Upper lobe of left lung (tissue), 6 donors: ENCODE measurements at regions not wholly inside any gene's neighbourhood (a gene's known extent, or its start where the extent isn't known, plus 50 kb on each side); places are given as distances from the start of the nearest gene placed in this dataset.

Experiments
- ATAC-seq, 2 donors: fragments of 200-7000 bp; cut with Tn5 transposase; one replicate each; pipeline ENCODE4 v1.9.1; 2022; ENCODE audit warnings: mild to moderate bottlenecking in 2 of 2, moderate library complexity in 2 of 2; ENCODE audit not compliant: low FRiP score in 2 of 2
- DNase-seq, 2 donors: peaks; one replicate each; pipeline ENCODE4 v3.0.0-alpha.2; 2019 to 2020
- H3K27ac ChIP-seq, 4 donors: fragments of 200-600 bp; sonication (generic); one replicate each; pipeline ENCODE4 v1.5.1; 2016 to 2019
- H3K27me3 ChIP-seq, 4 donors: fragments of 200-600 bp; sonication (generic); one replicate each; pipeline ENCODE4 v1.5.1; 2017 to 2019
- H3K36me3 ChIP-seq, 4 donors: fragments of 200-600 bp; sonication (generic); one replicate each; pipeline ENCODE4 v1.5.1; 2016 to 2019
- H3K4me1 ChIP-seq, 4 donors: fragments of 200-600 bp; sonication (generic); one replicate each; pipeline ENCODE4 v1.5.1; 2018 to 2019
- H3K4me3 ChIP-seq, 4 donors: fragments of 200-600 bp; sonication (generic); one replicate each; pipeline ENCODE4 v1.5.1; 2017 to 2019; ENCODE audit warnings: mild to moderate bottlenecking in 2 of 4, moderate library complexity in 1 of 4
- H3K9me3 ChIP-seq, 4 donors: fragments of 200-600 bp; sonication (generic); one replicate each; pipeline ENCODE4 v1.5.1; 2018 to 2019
- EP300 ChIP-seq, 4 donors: sonication (generic); formaldehyde crosslinking; IDR thresholded peaks; one replicate each; pipeline ENCODE4 v1.5.1; 2017; ENCODE audit warnings: antibody characterized with exemption in 4 of 4, control low read depth in 2 of 4
- POLR2A ChIP-seq, 4 donors: fragments of 450-650 bp; IDR thresholded peaks; one replicate each; pipeline ENCODE4 v1.5.1; 2016 to 2017; ENCODE audit warnings: antibody characterized with exemption in 4 of 4, mild to moderate bottlenecking in 2 of 4
- POLR2AphosphoS5 ChIP-seq, 2 donors: sonication (generic); formaldehyde crosslinking; IDR thresholded peaks; one replicate each; pipeline ENCODE4 v1.5.1; 2017; ENCODE audit warnings: antibody characterized with exemption in 2 of 2
- WGBS, 2 donors: methylation state at CpG; one replicate each; pipeline ENCODE4 v1.1.5; 2017 to 2018; 5-methylcytosine and 5-hydroxymethylcytosine counted together
- TF ChIP-seq, protein P1 (sequence below), 6 experiments: fragments of 450-650 bp in 4 of 6; fragments of 200-600 bp in 2 of 6; sonication (generic) in 2 of 6; IDR thresholded peaks; one replicate each; pipeline ENCODE4 v1.5.1; 2016 to 2019; ENCODE audit warnings: antibody characterized with exemption in 6 of 6
- donor health status: DM: no; HTN: no; CAD: no; lungs with moderate emphysema.
- donor health status: DM: no; HTN: yes; CAD: no; lungs with severe emphysema.

DNA sequence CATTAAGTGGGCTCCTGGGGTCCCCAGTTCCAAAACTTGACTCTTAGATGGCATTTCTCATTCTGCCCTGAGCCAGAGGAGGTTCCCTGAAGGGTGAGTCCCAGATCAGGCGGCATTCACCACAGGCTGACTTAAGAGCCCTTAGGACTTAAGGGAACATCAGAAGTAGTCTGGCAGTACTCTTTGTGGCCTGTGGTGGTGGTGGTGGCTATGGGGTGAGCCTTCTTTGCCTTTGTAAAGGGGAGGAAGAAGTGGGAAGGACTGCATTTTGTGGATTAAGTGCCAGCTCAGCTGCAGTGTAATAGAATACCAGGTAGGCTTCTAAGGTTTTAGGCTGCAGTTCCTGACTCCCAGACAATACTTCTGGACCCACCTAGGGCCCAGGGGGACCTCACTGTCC, 186.5 kb upstream of the KCTD3 start:
- peaks cover 0 to 12% (median 0%) of the 10 kb centered on the region in 4 donors for H3K9me3 ChIP-seq
- no peak overlapping the region for H3K27ac ChIP-seq
- TF ChIP-seq POLR2AphosphoS5 (IDR thresholded peaks at IDR 0.05) (no peak), EP300 (IDR thresholded peaks at IDR 0.05) (no peak), POLR2A (IDR thresholded peaks at IDR 0.05) (no peak)
- TF ChIP-seq, protein P1, sequence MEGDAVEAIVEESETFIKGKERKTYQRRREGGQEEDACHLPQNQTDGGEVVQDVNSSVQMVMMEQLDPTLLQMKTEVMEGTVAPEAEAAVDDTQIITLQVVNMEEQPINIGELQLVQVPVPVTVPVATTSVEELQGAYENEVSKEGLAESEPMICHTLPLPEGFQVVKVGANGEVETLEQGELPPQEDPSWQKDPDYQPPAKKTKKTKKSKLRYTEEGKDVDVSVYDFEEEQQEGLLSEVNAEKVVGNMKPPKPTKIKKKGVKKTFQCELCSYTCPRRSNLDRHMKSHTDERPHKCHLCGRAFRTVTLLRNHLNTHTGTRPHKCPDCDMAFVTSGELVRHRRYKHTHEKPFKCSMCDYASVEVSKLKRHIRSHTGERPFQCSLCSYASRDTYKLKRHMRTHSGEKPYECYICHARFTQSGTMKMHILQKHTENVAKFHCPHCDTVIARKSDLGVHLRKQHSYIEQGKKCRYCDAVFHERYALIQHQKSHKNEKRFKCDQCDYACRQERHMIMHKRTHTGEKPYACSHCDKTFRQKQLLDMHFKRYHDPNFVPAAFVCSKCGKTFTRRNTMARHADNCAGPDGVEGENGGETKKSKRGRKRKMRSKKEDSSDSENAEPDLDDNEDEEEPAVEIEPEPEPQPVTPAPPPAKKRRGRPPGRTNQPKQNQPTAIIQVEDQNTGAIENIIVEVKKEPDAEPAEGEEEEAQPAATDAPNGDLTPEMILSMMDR (IDR thresholded peaks at IDR 0.05), result no peak
- H3K36me3 ChIP-seq, result no peaks in the 10 kb centered on the region
- WGBS, 2 donors, result 95 to 100% methylated on average over 1 of the region's 1 CpG
- DNase-seq, result no peak
- no peaks in the 10 kb centered on the region for H3K4me1 ChIP-seq
- H3K27me3 ChIP-seq, result no peaks in the 10 kb centered on the region
- peak in 1 of 2 donors; percentile 15 for ATAC-seq
- H3K4me3 ChIP-seq, result no peak overlapping the region

DNA sequence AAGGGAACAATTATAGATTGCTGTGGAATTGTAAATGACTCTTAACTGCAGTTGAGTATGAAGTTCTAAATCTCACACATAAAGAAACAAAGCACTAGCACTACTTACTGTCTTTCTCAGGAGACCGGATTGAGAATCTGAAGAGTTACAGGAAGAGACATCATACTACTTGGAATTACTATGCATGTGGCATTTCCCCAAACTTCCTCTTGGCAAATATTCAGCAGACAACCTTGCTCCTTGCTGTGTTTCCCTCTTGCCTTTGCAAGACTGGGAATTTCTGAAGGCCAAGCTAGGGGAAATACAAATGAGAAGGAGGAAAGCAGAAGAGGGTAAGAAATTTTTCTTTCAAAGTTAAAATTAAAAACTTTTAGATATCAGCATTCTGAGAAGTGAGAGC, 173.6 kb upstream of the KCTD3 start:
- H3K9me3 ChIP-seq, result no peaks in the 10 kb centered on the region
- H3K4me1 ChIP-seq, result peaks cover 0 to under 1% (median 0%) of the 10 kb centered on the region in 4 donors
- no peaks in the 10 kb centered on the region for H3K36me3 ChIP-seq
- ATAC-seq (no peak), DNase-seq (no peak)
- no peaks in the 10 kb centered on the region for H3K27me3 ChIP-seq
- no peak overlapping the region for H3K27ac ChIP-seq
- H3K4me3 ChIP-seq, result no peak overlapping the region
- 36 to 50% methylated on average over 1 of the region's 1 CpG for WGBS, 2 donors
- no peak for TF ChIP-seq EP300 (IDR thresholded peaks at IDR 0.05)
- TF ChIP-seq, protein P1 (IDR thresholded peaks at IDR 0.05), result no peak
- TF ChIP-seq POLR2AphosphoS5 (IDR thresholded peaks at IDR 0.05), result no peak
- TF ChIP-seq POLR2A (IDR thresholded peaks at IDR 0.05), result no peak

DNA sequence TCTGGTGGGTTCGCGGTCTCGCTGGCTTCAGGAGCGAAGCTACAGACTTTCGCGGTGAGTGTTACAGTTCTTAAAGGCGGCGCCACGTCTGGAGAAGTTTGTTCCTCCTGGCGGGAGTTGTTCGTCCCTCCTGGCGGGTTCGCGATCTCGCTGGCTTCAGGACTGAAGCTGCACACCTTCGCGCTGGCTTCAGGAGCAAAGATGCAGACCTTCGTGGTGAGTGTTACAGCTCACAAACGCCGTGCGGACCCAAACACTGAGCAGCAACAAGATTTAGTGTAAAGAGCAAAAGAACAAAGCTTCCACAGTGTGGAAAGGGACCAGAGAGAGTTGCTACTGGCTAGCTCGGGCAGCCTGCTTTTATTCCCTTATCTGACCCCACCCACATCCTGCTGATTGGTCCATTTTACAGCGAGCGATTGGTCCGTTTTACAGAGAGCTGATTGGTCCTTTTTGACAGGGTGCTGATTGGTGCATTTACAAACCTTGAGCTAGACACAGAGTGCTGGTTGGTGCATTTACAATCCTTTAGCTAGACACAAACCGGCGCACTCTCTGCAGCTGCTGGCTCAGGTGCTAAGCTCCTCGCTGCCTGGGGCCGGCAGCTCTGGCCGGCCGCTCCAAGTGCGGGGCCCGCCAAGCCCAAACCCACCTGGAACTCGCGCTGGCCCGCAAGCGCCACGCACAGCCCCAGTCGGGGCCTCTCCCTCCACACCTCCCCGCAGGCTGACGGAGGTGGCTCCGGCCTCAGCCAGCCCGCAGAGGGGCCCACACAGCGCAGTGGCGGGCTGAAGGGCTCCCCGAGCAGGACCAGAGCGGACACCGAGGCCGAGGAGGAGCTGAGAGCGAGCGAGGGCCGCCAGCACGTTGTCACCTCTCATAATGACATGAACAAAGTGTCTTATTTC, 172.8 kb upstream of the KCTD3 start:
- WGBS, 2 donors, result 94 to 98% methylated on average over 34 to 53 of the region's 53 CpGs

DNA sequence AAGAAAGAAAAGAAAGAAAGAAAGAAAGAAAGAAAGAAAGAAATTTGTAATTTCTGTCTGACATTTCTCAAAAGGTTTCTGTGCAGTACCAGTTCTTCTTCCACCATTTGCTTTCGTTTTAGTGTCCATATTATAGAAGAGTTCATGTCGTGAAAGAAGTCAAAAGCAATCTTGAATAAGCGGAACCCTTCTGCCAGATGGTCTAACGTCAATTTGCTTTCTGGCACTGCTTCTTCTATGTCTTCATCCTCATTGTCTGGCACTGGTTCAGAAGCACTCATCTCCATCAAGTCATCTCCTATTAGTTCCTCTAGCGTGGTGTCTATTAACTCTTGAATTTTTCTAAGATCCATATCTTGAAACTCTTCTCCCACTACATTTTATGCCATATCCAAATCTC, 170.0 kb upstream of the KCTD3 start:
- Histone ChIP-seq H3K9me3 (no peaks in the 10 kb centered on the region), H3K36me3 (no peaks in the 10 kb centered on the region), H3K4me3 (no peak overlapping the region), H3K27me3 (no peaks in the 10 kb centered on the region), H3K27ac (peak overlapping the region in 1 of 4 donors; percentile 71), H3K4me1 (peaks cover 0 to 4% (median 0%) of the 10 kb centered on the region in 4 donors)
- DNase-seq, result no peak
- no peak for ATAC-seq
- 72 to 76% methylated on average over 5 of the region's 5 CpGs for WGBS, 2 donors
- TF ChIP-seq POLR2A (IDR thresholded peaks at IDR 0.05) (no peak), POLR2AphosphoS5 (IDR thresholded peaks at IDR 0.05) (no peak), EP300 (IDR thresholded peaks at IDR 0.05) (no peak)
- TF ChIP-seq, protein P1 (IDR thresholded peaks at IDR 0.05), result no peak

More for the DNA sequence above, 172.8 kb upstream of the KCTD3 start:
- ATAC-seq (no peak), DNase-seq (peak in 1 of 2 donors; percentile 79)
- no peaks in the 10 kb centered on the region for H3K9me3 ChIP-seq
- H3K4me1 ChIP-seq, result peaks cover 0 to 4% (median 0%) of the 10 kb centered on the region in 4 donors
- no peaks in the 10 kb centered on the region for H3K27me3 ChIP-seq
- TF ChIP-seq EP300 (IDR thresholded peaks at IDR 0.05) (no peak), POLR2AphosphoS5 (IDR thresholded peaks at IDR 0.05) (no peak), POLR2A (IDR thresholded peaks at IDR 0.05) (no peak)
- TF ChIP-seq, protein P1 (IDR thresholded peaks at IDR 0.05), result no peak
- no peaks in the 10 kb centered on the region for H3K36me3 ChIP-seq
- H3K4me3 ChIP-seq, result no peak overlapping the region
- H3K27ac ChIP-seq, result no peak overlapping the region
